Neural cell (in vitro differentiated cells): ENCODE measurements at regions not wholly inside any gene's neighbourhood (a gene's known extent, or its start where the extent isn't known, plus 50 kb on each side); places are given as distances from the start of the nearest gene placed in this dataset.

ENCODE experiments used
- H2AFZ ChIP-seq: fragments of 200-600, 300-800 bp; sonication (generic), shearing (Covaris generic); 2 replicates; pipeline ENCODE4 v1.6.0; 2014; ENCODE audit warnings: low read depth, mild to moderate bottlenecking, antibody characterized with exemption, low read length, moderate library complexity
- H3F3A ChIP-seq: fragments of 200-600 bp; shearing (Covaris generic); 2 replicates; pipeline ENCODE4 v1.6.1; 2016; ENCODE audit warnings: mild to moderate bottlenecking, moderate library complexity, mixed read lengths, antibody characterized with exemption, low read length; ENCODE audit not compliant: insufficient read depth, poor library complexity, severe bottlenecking
- H3K27ac ChIP-seq: fragments of 200-600, 300-800 bp; sonication (generic), shearing (Covaris generic); 2 replicates; pipeline ENCODE4 v1.5.1; 2014; ENCODE audit warnings: mild to moderate bottlenecking, low read length, moderate library complexity
- H3K27me3 ChIP-seq: fragments of 300-800, 200-600 bp; sonication (generic), shearing (Covaris generic); 2 replicates; pipeline ENCODE4 v1.6.0; 2014; ENCODE audit warnings: mild to moderate bottlenecking, low read depth, low read length, moderate library complexity; ENCODE audit not compliant: insufficient read depth
- H3K36me3 ChIP-seq: fragments of 300-800, 200-600 bp; sonication (generic), shearing (Covaris generic); 2 replicates; pipeline ENCODE4 v1.5.1; 2014; ENCODE audit warnings: mild to moderate bottlenecking, antibody characterized with exemption, low read length, moderate library complexity; ENCODE audit not compliant: insufficient read depth
- H3K4me2 ChIP-seq: fragments of 300-800, 200-600 bp; sonication (generic), shearing (Covaris generic); 2 replicates; pipeline ENCODE4 v1.6.0; 2014; ENCODE audit warnings: mild to moderate bottlenecking, low read length
- H3K4me3 ChIP-seq: fragments of 300-800, 200-600 bp; sonication (generic), shearing (Covaris generic); 2 replicates; pipeline ENCODE4 v1.5.1; 2014; ENCODE audit warnings: mild to moderate bottlenecking, low read length, moderate library complexity
- H3K79me2 ChIP-seq: fragments of 200-600 bp; shearing (Covaris generic); replicated peaks from 2 replicates; pipeline ENCODE4 v1.6.0; 2014; ENCODE audit warnings: mild to moderate bottlenecking, low read length, moderate library complexity; ENCODE audit not compliant: insufficient read depth
- H3K9ac ChIP-seq: fragments of 300-800, 200-600 bp; sonication (generic), shearing (Covaris generic); 2 replicates; pipeline ENCODE4 v1.6.1; 2016; ENCODE audit warnings: mild to moderate bottlenecking, low read length, mixed read lengths
- H3K9me2 ChIP-seq: fragments of 200-600 bp; shearing (Covaris generic); 2 replicates; pipeline ENCODE4 v1.6.1; 2016; ENCODE audit warnings: mild to moderate bottlenecking, low read length, mixed read lengths; ENCODE audit not compliant: insufficient read depth
- H3K9me3 ChIP-seq: fragments of 200-600, 300-800 bp; sonication (generic), shearing (Covaris generic); 2 replicates; pipeline ENCODE4 v1.6.1; 2016; ENCODE audit warnings: mild to moderate bottlenecking, mixed run types, low read length, moderate library complexity, mixed read lengths
- H4K20me1 ChIP-seq: fragments of 200-600 bp; shearing (Covaris generic); 2 replicates; pipeline ENCODE4 v1.6.1; 2016; ENCODE audit warnings: mild to moderate bottlenecking, mixed run types; ENCODE audit not compliant: insufficient read depth
- CTCF ChIP-seq: fragments of 450-650 bp; IDR thresholded peaks from 2 replicates; pipeline ENCODE4 v1.5.1; 2014; ENCODE audit warnings: antibody characterized with exemption, mild to moderate bottlenecking, moderate library complexity; ENCODE audit not compliant: poor library complexity, severe bottlenecking
- EP300 ChIP-seq: fragments of 450-650 bp; conservative IDR thresholded peaks from 2 replicates; pipeline ENCODE4 v1.6.1; 2014; ENCODE audit warnings: antibody characterized with exemption, mild to moderate bottlenecking, moderate library complexity; ENCODE audit not compliant: poor library complexity, severe bottlenecking
- EZH2 ChIP-seq: fragments of 200-600, 300-800 bp; shearing (Covaris generic), sonication (generic); IDR thresholded peaks from 2 replicates; pipeline ENCODE4 v1.6.1; 2014; ENCODE audit warnings: antibody characterized with exemption, low read length, borderline replicate concordance, mild to moderate bottlenecking; ENCODE audit not compliant: insufficient read depth, poor library complexity, severe bottlenecking
- MXI1 ChIP-seq: fragments of 450-650 bp; conservative IDR thresholded peaks from 2 replicates; pipeline ENCODE4 v1.6.1; 2014; ENCODE audit warnings: antibody characterized with exemption, mild to moderate bottlenecking; ENCODE audit not compliant: poor library complexity, severe bottlenecking
- POLR2AphosphoS5 ChIP-seq: IDR thresholded peaks from 2 replicates; pipeline ENCODE4 v1.6.1; 2012
- RAD21 ChIP-seq: fragments of 450-650 bp; conservative IDR thresholded peaks from 2 replicates; pipeline ENCODE4 v1.6.1; 2014; ENCODE audit warnings: antibody characterized with exemption, mild to moderate bottlenecking, moderate library complexity
- SMC3 ChIP-seq: fragments of 450-650 bp; conservative IDR thresholded peaks from 2 replicates; pipeline ENCODE4 v1.6.1; 2014; ENCODE audit warnings: antibody characterized with exemption, mild to moderate bottlenecking, moderate library complexity; ENCODE audit not compliant: poor library complexity
- TAF1 ChIP-seq: IDR thresholded peaks from 2 replicates; pipeline ENCODE4 v1.6.1; 2012; ENCODE audit warnings: low read depth
- TF ChIP-seq, protein P1 (sequence below): IDR thresholded peaks from 2 replicates; pipeline ENCODE4 v1.6.1; 2012; ENCODE audit warnings: borderline replicate concordance

GRCh38 chr22:48511211-48511610 lies 1316.5 kb downstream of the BRD1 start:
- no peaks in the 10 kb centered on the region for H3K9me2 ChIP-seq

GRCh38 chr22:48510599-48510998 lies 1317.1 kb downstream of the BRD1 start:
- Histone ChIP-seq H4K20me1 (no peaks in the 10 kb centered on the region), H3K4me2 (no peak overlapping the region), H3K79me2 (no peaks in the 10 kb centered on the region), H3K36me3 (no peaks in the 10 kb centered on the region), H3K9me3 (no peaks in the 10 kb centered on the region), H3F3A (no peaks in the 10 kb centered on the region), H3K27me3 (no peaks in the 10 kb centered on the region), H2AFZ (no peak overlapping the region), H3K4me3 (no peak overlapping the region), H3K9ac (no peak overlapping the region), H3K27ac (no peak overlapping the region), H3K9me2 (no peaks in the 10 kb centered on the region)
- TF ChIP-seq EP300: no peak
- TF ChIP-seq CTCF: no peak
- TF ChIP-seq, protein P1, sequence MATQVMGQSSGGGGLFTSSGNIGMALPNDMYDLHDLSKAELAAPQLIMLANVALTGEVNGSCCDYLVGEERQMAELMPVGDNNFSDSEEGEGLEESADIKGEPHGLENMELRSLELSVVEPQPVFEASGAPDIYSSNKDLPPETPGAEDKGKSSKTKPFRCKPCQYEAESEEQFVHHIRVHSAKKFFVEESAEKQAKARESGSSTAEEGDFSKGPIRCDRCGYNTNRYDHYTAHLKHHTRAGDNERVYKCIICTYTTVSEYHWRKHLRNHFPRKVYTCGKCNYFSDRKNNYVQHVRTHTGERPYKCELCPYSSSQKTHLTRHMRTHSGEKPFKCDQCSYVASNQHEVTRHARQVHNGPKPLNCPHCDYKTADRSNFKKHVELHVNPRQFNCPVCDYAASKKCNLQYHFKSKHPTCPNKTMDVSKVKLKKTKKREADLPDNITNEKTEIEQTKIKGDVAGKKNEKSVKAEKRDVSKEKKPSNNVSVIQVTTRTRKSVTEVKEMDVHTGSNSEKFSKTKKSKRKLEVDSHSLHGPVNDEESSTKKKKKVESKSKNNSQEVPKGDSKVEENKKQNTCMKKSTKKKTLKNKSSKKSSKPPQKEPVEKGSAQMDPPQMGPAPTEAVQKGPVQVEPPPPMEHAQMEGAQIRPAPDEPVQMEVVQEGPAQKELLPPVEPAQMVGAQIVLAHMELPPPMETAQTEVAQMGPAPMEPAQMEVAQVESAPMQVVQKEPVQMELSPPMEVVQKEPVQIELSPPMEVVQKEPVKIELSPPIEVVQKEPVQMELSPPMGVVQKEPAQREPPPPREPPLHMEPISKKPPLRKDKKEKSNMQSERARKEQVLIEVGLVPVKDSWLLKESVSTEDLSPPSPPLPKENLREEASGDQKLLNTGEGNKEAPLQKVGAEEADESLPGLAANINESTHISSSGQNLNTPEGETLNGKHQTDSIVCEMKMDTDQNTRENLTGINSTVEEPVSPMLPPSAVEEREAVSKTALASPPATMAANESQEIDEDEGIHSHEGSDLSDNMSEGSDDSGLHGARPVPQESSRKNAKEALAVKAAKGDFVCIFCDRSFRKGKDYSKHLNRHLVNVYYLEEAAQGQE: no peak
- TF ChIP-seq POLR2AphosphoS5: no peak
- no peak for TF ChIP-seq EZH2
- TF ChIP-seq TAF1: no peak
- no peak for TF ChIP-seq RAD21
- TF ChIP-seq MXI1: no peak
- no peak for TF ChIP-seq SMC3

More at GRCh38 chr22:48511211-48511610, 1316.5 kb downstream of the BRD1 start:
- Histone ChIP-seq H3K4me3 (no peak overlapping the region), H3K36me3 (no peaks in the 10 kb centered on the region), H4K20me1 (no peaks in the 10 kb centered on the region), H3K27ac (no peak overlapping the region), H3F3A (no peaks in the 10 kb centered on the region), H3K79me2 (no peaks in the 10 kb centered on the region), H3K27me3 (no peaks in the 10 kb centered on the region), H3K9ac (no peak overlapping the region), H3K4me2 (no peak overlapping the region), H3K9me3 (no peaks in the 10 kb centered on the region), H2AFZ (no peak overlapping the region)
- no peak for TF ChIP-seq MXI1
- TF ChIP-seq, protein P1: no peak
- no peak for TF ChIP-seq CTCF
- no peak for TF ChIP-seq SMC3
- TF ChIP-seq RAD21: no peak
- TF ChIP-seq EP300: no peak
- no peak for TF ChIP-seq POLR2AphosphoS5
- TF ChIP-seq EZH2: no peak
